Stimulated activated CD4-positive, alpha-beta T cell treated with anti-CD3 and anti-CD28 coated beads, Interleukin-4, amount 100 ng/mL, for 48 hours (primary cell): ENCODE measurements at regions not wholly inside any gene's neighbourhood (a gene's known extent, or its start where the extent isn't known, plus 50 kb on each side); places are given as distances from the start of the nearest gene placed in this dataset.

Source experiments
- DNase-seq, 2 donors: peaks; one replicate each; pipeline ENCODE4 v3.0.0-alpha.2; 2020; ENCODE audit warnings: low read depth in 2 of 2

DNA sequence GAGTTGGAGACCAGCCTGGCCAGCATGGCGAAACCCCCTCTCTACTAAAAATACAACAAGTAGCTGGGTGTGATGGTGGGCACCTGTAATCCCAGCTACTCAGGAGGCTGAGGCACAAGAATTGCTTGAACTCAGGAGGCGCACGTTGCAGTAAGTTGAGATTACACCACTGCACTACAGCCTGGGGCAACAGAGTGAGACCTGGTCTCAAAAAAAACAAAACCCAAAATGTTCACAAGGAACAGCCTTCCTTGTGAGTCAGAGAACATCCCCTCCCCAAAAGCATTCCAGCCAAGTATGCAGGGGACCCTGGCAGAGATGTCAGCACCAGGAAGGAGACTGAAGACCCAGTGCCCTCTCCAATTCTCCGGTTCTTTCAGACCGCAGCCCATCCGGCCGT, 314.9 kb upstream of the TSHZ3 start:
- DNase-seq = no peak

DNA sequence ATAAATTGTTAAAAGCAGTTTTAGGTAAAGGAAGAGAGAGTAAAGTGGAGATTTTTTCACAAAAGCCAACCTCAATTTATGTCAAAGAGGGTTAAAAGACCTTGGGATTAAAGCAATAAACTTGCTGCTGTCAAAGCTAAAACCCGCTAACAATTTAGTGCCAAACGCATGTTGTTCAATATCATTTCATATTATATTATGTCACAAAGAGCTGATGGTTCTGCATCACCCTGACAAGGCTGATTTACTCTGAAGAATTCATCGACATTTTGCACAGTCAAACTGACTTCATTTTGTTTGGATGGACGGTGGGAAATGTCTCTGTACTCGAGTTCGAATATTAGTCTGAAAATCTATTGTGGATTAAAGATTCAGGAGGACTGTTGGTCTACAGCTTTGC, 315.8 kb upstream of the TSHZ3 start:
- no peak for DNase-seq

DNA sequence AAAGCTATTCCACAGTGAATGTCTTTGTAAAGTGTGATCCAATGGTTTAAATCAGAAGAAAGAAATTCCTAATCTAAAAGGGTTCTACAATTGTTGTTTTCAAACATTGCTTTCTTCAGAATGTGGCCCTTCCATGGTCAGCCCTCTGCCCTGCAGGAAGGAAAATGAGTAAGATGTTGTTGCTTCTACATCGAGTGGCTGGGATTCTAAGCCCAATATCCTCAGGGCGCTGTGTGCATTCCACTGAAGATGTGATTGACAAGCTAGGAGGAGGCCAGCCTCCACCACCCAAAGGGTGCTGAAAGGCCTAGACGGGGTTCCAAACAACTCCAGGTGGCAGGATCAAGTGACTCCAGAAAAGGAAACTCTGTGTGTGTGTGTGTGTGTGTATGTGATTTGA, 316.9 kb upstream of the TSHZ3 start:
- no peak for DNase-seq

DNA sequence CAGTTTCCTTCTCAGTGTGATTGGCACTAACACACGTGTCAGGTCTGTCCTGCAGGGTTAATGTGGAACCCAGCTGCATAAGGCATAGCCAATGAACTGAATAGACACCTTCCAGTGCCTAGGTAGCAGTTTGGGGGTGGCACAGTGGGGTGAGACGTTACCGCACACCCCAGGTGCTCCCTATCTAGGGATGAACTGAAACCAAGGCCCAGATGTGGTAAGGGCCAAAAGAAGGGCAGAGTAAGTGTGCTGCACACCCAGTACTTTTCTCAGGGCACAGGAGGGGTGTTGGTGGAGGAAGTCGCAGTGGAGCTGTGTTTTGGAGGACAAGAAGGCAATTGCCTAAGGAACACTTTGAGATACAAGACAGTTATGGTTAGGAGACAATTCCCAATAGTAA, 317.9 kb upstream of the TSHZ3 start:
- no peak for DNase-seq

DNA sequence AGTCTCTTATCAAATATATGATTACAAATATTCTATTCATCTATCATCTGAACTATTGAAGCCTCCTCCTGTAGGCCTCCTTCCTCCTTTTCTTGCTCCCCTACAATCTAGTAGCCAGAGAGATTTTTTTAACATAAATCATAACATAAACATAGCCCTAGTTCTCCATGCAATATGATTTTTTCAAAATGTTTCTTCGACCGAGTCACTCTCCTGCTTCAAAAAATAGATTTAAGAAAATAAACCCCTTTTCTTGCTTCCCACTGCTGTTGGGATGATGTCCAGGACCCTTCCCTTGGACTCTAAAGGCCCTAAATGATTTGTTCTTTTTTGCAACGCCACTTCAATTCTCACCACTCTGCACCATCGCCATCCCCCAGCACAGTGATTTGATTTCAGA, 319.7 kb upstream of the TSHZ3 start:
- DNase-seq = no peak

DNA sequence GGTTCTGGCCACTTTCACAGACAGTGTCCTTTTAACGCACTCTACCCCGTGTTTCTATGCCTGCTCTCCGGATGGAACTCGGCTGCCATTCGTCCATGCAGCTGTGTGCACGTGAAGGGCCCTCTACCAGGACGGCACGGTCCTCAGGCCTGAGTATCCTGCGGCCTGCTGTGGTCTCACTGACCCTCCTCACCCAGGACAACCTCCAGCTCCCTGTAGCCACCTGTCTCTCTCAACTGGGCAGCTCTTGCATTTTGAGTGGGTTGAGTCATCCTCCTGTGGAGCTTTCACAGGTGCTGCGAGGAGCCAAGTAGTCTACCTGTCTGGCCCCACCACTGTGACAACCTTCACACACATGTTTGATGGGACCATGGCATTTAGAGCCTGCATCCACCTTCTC, 321.7 kb upstream of the TSHZ3 start:
- no peak for DNase-seq

DNA sequence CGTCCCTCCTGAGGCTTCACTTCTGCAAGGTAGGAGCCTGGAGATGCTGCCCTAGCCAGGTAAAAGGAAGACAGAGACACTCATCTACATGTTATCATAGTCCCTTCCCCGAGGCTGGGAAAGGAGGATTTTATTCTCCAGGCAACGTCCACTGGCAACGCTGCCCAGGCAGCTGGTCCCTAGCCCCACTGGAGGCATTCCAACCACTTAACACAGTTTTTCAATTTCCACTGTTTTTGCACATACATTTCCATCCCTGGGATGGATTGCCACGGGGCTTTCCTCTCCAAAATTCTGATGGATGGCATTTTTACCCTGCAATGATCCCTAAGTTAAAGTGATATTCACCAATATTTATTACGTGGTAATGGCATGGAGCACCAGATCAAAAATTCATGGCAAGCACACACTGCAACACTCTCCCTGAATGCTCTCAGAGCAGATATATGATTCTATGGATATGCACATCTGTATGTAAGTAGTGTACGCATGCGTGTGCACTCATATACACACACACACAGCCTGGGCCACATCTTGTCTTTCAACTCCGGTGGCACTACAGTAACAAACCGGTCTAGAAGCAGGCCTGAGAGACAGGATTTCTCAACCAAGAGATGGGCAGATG, 322.3 kb upstream of the TSHZ3 start:
- DNase-seq = no peak

DNA sequence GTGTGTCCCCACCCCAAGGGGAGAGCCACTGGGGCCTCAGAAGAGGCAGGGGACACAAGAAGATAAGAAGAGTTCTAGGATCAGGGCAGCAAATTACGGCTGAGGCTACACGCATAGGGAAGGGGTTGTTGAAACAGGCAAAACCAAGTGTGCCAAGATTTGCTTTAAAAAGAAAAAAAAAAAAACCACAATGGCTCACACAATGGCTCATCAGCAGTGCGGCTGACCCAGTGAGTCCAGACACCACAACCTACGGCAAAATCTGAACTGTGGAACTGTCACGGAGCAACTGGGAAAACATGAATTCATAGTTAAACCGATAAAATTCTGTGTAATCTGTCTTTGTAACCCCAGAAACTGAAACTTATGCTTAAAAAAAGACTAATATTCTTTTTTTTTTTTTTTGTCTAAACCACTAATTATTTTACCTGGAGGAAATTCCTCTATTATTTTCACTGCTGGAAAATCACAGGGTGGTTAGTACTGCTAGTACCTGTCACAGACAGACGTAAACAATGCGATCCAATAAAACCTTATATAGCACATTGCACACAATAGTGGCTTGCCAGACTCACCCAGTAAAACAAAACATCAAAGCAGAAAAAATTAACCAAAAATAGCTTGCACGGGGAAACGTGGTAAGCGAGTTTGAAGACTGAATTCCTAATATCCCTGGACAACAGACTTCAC, 325.4 kb upstream of the TSHZ3 start:
- no peak for DNase-seq

DNA sequence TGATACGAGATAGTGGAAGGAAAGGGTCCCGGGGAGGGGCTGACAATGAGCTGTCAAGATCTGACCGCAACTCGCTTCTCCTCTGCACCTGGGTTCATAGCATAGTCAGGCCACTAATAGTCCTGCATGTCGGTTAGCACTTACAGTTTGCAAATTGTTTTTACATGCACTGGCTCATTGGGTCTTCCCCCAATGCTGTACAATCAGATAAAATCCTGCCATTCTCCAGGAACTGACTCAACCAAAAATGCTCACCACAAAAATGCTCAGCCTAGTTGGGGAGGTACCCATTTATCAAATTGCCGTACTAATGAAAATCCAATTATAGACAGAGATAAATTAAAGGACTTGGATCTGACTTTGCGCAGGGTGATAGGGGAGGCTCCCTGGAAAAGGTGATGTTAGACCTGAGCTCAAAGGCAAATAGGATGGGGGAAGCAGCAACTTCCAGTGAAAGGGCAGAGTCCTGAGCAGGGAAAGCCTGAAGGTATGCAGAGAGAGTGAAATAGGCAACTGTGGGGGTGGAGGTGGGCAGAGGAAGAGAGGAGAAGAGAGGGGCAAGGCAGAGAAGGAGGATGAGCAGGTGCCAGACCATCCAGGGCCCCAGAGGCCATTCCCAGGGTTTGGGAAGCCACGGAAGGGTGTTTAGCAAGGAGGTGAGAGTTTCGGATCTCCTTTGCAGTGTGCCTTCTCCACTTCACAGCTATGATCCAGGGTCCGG, 326.1 kb upstream of the TSHZ3 start:
- no peak for DNase-seq

DNA sequence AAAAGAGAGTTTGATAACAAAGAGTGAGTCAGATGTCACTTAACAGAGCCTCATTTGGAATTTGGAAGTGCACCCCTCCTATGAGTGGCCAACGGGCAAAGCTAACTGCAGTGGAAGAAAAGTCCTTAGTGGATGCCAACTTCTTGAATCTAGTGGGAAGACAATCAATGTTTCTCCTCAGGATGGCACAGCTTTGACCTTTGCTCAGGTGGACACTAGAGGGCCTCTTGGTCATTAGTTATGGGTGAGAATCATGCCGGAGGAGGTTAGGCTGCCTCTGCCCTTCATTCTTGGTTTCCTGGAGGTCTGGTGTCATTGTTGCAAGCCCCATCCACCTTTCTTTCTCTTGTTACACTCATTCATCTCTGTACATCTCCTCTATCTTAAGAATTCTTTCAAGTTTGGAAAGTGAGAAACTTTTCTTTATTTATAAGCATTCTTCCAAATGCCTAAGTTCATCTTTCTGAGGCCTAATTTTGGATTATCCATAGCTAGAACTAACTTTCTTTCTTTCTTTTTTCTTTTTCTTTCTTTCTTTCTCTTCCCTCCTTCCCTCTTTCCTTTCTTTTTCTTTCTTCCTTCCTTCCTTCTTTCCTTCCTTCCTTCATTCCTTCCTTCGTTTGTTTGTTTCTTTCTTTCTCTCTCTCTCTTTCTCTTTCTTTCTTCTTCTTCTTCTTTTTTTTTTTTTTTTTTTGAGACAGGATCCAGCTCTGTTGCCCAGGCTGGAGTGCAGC, 327.2 kb upstream of the TSHZ3 start:
- DNase-seq = no peak

DNA sequence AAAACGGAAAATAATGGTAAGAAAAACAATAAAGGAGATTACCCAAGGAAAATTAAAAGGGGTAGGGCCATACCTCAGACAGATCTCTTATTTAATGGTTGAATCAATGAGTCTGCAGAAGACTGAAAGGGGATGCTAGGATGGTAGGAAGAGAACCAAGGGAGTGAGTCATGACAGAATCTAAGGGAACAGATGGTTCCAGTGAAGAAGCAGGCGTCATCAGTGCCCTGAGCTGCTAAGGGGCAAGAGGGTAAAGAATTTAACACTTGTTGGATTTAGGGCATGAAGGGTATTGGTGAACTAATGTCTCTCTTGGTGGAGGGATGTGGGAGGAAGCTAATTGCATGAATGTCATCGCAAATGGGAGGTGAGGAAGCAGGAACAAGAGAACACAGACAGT, 329.2 kb upstream of the TSHZ3 start:
- no peak for DNase-seq

DNA sequence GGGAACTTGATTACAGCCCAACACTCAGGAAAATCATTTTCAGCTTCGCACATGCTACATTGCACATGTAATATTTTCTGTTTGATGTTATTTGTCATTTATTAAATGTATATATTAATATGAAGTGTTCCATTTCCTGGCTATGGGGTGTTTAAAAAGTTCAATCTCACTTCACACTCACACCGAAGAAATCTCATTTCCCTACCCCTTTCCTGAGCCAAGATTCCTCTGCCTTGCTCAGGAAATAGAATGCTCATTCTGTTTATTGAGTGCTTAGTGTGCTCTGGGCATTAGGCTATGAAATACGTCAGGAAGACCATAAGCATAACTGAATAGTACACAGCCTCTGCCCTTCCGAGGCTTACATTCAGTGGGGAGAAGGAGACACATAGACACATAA, 331.9 kb upstream of the TSHZ3 start:
- DNase-seq = no peak

DNA sequence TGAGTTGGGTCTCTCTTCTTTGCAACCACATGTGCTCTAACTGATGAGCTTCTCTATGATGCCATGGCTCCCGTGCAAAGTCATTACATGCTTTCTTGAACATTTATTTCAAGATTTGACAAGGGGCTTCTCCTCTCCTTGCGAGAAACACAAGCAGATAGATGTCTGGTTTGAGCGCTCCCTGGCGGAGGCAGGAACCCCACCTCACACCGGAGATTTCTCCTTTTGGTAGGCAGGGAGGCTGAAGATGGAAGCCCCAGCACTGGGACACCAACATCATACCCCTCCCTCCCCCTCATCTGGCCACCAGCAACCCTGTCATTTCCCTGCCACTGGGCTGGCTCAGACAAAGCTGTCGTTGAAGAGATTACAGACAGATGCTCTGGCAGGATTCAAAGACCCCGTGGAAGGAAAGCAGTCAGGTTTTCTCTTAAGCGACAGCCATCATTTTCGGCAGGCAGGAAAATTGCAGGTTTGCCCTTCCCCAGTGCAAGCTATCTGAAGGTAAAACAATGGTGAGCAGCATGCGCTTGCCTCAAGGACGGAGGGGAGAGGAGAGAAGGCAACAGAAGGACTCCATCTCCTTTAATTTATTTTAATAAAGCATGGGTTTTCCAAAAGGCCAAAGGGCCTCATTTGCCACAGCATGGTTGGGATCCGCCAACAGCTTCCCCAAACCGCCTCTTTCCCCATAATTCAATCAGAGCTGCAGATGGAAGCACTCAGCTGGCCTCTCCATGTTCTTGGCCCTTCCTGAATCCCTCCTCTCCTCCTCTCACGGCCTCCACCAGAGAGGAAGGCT, 344.1 kb upstream of the TSHZ3 start:
- DNase-seq = no peak

DNA sequence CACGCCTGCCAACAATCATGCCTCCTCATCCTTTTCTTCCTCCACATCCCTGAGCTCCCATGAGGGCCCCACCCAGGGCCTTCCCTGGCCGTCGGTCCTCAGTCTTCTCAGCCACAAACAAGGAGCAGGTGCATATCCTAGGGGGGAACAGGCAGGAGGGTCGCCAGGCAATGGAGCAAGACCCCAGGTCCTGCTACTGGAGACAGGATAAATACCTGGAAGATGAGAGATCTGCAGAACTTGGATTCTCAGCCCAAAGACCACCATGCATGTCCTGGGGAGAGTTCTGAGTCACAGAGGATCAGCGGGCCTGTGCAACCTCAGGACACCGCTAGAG, 344.7 kb upstream of the TSHZ3 start:
- DNase-seq = no peak

DNA sequence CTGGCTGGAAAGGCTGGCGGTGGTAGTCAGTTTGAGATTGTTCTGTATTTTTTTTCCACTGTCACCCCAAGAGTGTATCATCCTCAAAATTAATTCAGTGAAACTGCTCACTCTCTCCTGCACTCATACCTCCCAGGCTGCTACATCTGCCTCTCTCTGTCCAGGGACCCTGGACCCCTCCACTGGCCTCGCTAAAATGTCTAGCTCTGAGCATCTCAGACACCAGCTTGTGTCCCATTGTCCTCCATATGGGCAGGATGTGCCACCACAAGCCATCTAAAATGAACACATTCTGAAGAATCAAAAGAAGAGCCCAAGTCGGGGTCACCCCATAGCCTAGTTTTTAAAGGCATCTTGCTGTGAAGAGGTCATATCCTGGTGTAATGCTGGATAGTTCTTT, 345.5 kb upstream of the TSHZ3 start:
- DNase-seq = no peak

DNA sequence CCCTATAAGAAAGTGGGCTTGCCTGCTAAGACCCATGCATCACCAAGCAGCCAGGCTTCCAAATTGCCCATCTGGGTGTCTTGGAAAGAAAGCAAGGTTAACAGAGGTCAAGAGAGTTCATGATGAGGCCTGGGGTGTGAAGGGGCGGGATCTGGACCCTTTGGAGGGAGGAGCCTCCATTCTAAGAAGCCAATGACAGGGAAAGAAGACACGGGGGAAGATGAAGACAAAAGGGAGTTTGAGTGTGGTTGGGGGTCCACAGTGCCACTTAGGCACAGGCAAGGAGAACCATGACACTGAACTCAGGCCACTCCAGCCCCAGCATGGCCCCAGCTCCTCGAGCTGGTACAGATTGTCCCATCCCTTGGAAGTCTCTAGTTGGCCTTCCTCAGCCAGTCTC, 350.2 kb upstream of the TSHZ3 start:
- DNase-seq = no peak

DNA sequence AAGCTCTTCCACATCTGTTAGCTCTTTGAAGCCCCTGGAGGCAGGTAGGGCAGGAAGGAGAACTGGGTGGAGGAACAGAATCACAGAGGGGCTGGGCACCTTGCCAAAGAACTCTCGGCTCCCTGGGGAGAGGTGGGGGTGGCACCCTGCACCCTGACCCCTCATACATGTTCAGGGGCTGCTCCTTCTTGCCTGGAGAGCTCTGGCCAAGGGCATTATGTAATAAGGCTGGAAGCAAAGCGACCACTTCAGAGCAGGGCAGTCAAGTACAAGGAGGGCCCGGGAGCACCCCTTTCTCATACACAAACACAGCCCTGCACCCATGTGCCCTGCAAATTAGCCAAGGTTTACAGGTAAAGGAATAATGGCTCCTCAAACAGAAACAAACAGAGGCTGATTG, 351.9 kb upstream of the TSHZ3 start:
- no peak for DNase-seq

DNA sequence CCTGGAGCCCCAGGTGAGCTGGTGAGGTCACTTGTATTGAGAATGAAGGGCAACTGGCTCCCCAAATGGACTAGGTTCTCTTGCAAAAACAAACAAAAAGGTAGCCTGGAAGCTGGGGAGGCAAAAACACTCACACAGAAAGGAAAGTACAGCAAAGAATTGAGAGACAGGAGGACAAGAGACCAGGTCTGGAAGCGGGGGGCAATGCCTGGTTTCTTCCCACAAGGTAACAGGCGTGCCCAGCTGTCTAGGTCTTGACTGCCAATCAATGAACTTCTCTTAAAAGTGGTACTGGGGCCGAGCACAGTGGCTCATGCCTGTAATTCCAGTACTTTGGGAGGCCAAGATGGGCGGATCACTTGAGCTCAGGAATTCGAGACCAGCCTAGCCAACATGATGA, 356.4 kb upstream of the TSHZ3 start:
- DNase-seq = no peak

DNA sequence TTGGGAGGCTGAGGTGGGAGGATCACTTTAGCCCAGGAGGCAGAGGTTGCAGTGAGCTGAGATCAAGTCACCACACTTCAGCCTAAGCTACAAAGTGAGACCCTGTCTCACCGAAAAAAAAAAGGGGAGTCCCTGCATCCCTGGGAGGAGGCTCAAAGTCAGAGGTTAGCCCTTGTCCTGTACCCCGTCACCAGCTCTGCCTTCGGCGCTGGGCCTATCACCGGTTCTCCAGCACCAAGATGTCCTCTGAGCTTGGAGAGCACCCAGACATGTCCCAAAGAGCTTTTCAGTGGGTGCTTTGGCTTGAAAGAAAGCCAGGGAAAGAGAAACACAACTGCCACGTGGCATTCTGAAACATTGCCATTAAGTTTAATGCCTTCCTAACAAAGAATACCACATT, 356.9 kb upstream of the TSHZ3 start:
- no peak for DNase-seq

DNA sequence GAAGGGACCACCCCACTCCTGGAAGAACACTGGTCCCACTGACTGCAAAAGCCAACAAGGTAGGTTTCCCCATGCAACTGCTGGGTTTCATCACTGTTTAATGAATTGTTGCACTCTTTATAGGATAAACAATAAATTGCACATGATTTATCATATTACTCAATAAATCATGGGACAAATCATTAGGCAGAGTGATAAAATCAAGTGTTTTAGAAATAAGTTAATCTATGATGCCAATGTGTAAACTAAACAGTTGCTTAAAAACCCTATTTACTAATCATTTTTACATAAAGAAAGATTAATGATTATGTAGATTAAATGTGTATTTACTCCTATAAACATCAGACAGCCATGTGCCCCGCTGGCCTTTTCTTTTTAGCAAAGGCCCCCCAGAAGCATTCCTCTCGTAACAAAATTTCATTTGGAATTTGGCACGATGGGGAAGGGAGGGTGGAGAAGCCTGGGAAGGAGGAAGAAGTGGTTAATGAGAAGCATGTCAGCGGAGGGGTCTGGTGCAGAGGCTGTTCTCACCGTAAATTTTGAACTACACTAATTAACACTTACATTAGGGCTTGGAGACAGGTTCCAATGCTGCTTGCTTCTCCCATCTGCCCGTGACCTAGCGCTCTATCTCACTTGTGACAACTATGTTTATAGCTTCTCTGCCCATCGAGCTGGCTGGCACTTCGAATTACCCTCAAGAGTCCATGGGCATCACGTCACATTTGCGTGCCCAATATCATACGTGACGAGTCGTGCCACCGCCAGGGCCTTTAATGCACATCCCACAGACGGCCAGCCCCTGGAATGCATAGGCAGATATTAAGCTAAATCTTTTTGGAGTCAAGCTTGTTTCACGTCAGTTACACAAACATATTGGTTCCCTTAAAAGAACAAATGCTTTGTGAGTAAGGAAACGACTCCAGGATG, 357.7 kb upstream of the TSHZ3 start:
- no peak for DNase-seq

DNA sequence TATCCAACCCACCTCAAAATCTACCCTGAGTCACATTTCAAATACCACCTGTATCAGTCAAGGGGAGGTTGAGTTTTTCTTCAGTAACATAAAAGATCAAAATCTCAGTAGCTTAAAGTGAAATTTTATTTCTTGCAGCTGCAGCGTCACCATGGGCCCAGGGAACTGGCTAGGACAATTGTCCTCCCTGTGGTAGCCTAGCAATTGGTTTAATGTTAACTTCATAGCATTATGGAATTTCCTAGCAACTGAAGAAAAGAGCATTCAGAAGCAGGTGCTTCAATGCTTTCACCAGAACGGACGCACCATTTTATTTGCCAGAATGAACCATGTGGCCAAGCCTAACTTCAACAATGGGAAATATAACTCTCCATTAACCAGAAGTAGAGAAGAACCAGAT, 359.3 kb upstream of the TSHZ3 start:
- no peak for DNase-seq
